ENCODE measurements at regions not wholly inside any gene's neighbourhood (a gene's known extent, or its start where the extent isn't known, plus 50 kb on each side); places are given as distances from the start of the nearest gene placed in this dataset.

DNA sequence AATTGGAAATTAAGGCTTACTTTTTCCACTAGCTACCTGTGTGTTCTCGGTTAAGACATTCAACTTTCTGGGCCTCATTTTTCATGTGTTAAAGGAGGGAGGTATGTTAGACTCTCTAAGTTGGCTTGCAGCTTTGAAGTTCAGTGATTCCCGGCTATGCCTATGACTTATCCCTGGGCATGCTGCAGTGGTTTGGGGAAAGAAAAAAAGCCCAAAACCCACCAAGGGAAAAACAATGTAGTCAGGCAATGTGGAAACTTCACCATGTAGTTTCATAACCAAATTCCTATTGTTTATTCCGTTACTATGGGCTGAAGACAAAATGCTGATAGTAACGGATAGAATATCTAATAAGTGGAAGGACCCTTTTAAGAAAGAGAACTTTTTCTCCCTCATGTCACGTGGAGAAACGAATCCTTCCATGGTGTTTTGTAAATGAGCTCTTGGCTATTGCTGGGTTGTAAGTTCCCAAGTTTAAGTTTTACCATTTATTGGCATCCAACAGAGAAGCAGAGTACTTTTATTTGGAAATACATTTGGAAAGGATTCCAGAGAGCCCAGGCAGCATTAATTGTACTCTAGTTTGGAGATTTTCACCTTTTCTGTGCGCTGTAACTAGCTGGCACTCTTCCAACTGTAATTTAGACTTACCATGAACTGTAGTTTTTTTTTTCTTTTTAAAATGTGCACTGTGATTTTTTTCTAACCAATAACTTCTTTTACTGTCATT is 84.9 kb upstream of the MPDZ start:
- Histone ChIP-seq H3K4me2 (ENCODE audit: insufficient read depth, low read length) (no peak overlapping the region), H3K9me3 (replicated peaks; ENCODE audit: control insufficient read depth, insufficient read depth, low read length) (no peaks in the 10 kb centered on the region), H2AFZ (ENCODE audit: low read depth, low read length) (no peak overlapping the region), H3K36me3 (ENCODE audit: control insufficient read depth in 2 of 2, extremely low read depth in 1 of 2, insufficient read depth in 2 of 2, low read length in 2 of 2) (no peaks in the 10 kb centered on the region), H3K27me3 (ENCODE audit: control insufficient read depth in 2 of 2, insufficient read depth in 2 of 2, low read length in 2 of 2) (no peaks in the 10 kb centered on the region), H3K4me3 (replicated peaks in 1 of 3; ENCODE audit: insufficient read depth in 1 of 3, low read depth in 1 of 3, low read length in 3 of 3) (no peak overlapping the region), H3K9ac (replicated peaks; ENCODE audit: extremely low read depth, insufficient read depth, low read length) (no peak overlapping the region), H4K20me1 (replicated peaks; ENCODE audit: control insufficient read depth, extremely low read depth, insufficient read depth, low read length) (no peaks in the 10 kb centered on the region), H3K9me1 (replicated peaks; ENCODE audit: control insufficient read depth, extremely low read depth, insufficient read depth, low read length) (no peaks in the 10 kb centered on the region), H3K79me2 (ENCODE audit: control insufficient read depth, insufficient read depth, low read length) (no peaks in the 10 kb centered on the region), H3K27ac (ENCODE audit: insufficient read depth, low read depth, low read length) (no peak overlapping the region), H3K4me1 (ENCODE audit: control insufficient read depth, extremely low read depth, insufficient read depth, low read length) (no peaks in the 10 kb centered on the region)
- TF ChIP-seq, protein P1, sequence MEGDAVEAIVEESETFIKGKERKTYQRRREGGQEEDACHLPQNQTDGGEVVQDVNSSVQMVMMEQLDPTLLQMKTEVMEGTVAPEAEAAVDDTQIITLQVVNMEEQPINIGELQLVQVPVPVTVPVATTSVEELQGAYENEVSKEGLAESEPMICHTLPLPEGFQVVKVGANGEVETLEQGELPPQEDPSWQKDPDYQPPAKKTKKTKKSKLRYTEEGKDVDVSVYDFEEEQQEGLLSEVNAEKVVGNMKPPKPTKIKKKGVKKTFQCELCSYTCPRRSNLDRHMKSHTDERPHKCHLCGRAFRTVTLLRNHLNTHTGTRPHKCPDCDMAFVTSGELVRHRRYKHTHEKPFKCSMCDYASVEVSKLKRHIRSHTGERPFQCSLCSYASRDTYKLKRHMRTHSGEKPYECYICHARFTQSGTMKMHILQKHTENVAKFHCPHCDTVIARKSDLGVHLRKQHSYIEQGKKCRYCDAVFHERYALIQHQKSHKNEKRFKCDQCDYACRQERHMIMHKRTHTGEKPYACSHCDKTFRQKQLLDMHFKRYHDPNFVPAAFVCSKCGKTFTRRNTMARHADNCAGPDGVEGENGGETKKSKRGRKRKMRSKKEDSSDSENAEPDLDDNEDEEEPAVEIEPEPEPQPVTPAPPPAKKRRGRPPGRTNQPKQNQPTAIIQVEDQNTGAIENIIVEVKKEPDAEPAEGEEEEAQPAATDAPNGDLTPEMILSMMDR (IDR thresholded peaks at IDR 0.05; ENCODE audit: extremely low read depth in 1 of 2, insufficient read depth in 1 of 2, low read depth in 1 of 2, low read length in 2 of 2): no peak
- TF ChIP-seq EZH2 (IDR thresholded peaks at IDR 0.05; ENCODE audit: borderline replicate concordance, low read depth, low read length, severe bottlenecking) (no peak), POLR2A (IDR thresholded peaks at IDR 0.05; ENCODE audit: low read depth, low read length) (no peak), FOS (IDR thresholded peaks at IDR 0.05; ENCODE audit: borderline replicate concordance, insufficient read depth, low read length) (no peak), GATA2 (IDR thresholded peaks at IDR 0.05; ENCODE audit: insufficient read depth, insufficient read length, low read depth, low read length) (no peak), MYC (IDR thresholded peaks at IDR 0.05; ENCODE audit: low read depth, low read length) (no peak), POLR2AphosphoS5 (IDR thresholded peaks at IDR 0.05; ENCODE audit: insufficient read depth, low read depth, low read length) (no peak), JUN (IDR thresholded peaks at IDR 0.05; ENCODE audit: borderline replicate concordance, insufficient read depth, insufficient read length, low read depth) (no peak)
- TF ChIP-seq, protein P2, sequence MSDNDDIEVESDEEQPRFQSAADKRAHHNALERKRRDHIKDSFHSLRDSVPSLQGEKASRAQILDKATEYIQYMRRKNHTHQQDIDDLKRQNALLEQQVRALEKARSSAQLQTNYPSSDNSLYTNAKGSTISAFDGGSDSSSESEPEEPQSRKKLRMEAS (IDR thresholded peaks at IDR 0.05; ENCODE audit: insufficient read depth, insufficient read length): no peak
- ChIA-PET POLR2A (no interaction called here), CTCF (interaction anchor here (1.2 to 1.9 kb wide), 3 partner anchors 10 to 13 kb away, joined by 3 to 5 read pairs (median 3); no protein-coding TSS in a partner anchor)
- BruUV-seq (replicated peaks): no TSS peak
- dilution Hi-C loops (cut with MboI; ENCODE audit: extremely low pct_ligation_motif_present, low sequenced_read_pairs) (no loop called here), intact Hi-C loops (cut with micrococcal nuclease) (no loop called here)
- DNase-seq (ENCODE audit: low read depth, low spot score) (no peak), FAIRE-seq (no peak)

Measured in endothelial cell of umbilical vein (primary cell).